ENCODE measurements at regions not wholly inside any gene's neighbourhood (a gene's known extent, or its start where the extent isn't known, plus 50 kb on each side); places are given as distances from the start of the nearest gene placed in this dataset.
"Not testable (repeated sequence)": the region's sequence is repeated elsewhere in the genome, so short reads cannot be mapped to it uniquely, and the experiment has no call there.

DNA sequence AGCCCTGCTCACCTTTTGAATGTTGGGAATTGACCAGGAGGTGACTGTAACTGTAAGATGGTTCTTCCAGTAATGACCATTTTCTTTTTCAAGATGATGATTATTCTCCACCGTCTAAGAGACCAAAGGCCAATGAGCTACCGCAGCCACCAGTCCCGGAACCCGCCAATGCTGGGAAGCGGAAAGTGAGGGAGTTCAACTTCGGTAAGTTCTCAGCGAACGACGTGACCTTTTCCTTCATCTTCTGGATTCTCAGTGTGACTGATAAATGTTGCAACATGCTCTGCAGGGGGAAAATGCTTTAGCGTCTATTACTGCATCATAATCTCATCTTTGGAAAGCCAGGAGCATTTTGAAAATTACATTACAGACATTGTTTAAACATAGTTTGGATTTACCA is 89.5 kb upstream of the SPDYE9 start:
- H3K4me3 ChIP-seq (ENCODE audit: low read depth, low read length); H3K4me1 ChIP-seq (ENCODE audit: control insufficient read depth, insufficient read depth, low read length); CTCF ChIA-PET: not testable (repeated sequence)

DNA sequence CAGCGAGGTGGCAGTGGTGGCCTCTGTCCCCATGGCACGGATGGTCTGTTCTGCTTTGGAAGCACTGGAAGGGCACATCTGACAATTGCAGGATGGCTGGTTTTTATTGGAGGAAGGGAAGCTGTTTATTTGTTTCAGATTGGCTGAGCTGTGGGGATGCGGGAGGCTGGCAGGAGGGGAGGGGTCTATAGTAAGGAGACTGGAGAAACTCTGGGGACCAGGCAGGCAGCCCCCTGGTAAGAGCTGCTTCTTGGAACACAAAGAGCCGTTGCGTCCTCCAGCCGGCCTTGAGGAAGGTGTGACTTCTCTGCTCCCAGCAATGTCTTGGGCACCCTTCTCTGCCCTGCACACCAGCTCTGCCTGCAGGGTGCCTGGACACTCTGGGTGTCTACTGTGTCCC is 85.1 kb upstream of the SPDYE9 start:
- H3K4me3 ChIP-seq (ENCODE audit: low read depth, low read length); CTCF ChIA-PET; POLR2A ChIA-PET; H3K9me3 ChIP-seq (ENCODE audit: control insufficient read depth, insufficient read depth, low read depth, low read length); H3K27ac ChIP-seq (ENCODE audit: extremely low read depth, low read depth, low read length); H3K4me1 ChIP-seq (ENCODE audit: control insufficient read depth, insufficient read depth, low read length); H3K36me3 ChIP-seq (ENCODE audit: control insufficient read depth in 2 of 2, insufficient read depth in 1 of 2, low read length in 2 of 2): not testable (repeated sequence)

More for the DNA sequence above, 89.5 kb upstream of the SPDYE9 start:
- H3K36me3 ChIP-seq (ENCODE audit: control insufficient read depth in 2 of 2, insufficient read depth in 1 of 2, low read length in 2 of 2); POLR2A ChIA-PET; H3K27ac ChIP-seq (ENCODE audit: extremely low read depth, low read depth, low read length); H3K9me3 ChIP-seq (ENCODE audit: control insufficient read depth, insufficient read depth, low read depth, low read length): not testable (repeated sequence)

DNA sequence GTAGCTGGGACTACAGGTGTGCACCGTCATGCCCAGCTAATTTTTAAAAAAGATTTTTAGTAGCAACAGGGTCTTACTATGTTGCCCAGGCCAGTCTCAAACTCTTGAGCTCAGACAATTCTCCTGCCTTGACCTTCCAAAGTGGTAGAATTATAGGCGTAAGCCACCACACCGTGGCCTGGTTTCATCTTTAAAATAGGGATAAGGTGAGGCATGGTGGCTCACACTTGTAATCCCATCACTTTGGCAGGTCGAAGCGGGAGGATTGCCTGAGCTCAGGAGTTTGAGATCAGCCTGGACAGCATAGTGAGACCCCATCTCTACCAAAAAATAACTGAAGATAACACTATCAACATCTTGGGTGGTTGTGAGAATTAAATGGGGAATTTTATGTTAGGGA is 84.6 kb upstream of the SPDYE9 start:
- CTCF ChIA-PET; H3K4me3 ChIP-seq (ENCODE audit: low read depth, low read length); H3K36me3 ChIP-seq (ENCODE audit: control insufficient read depth in 2 of 2, insufficient read depth in 1 of 2, low read length in 2 of 2); POLR2A ChIA-PET; H3K9me3 ChIP-seq (ENCODE audit: control insufficient read depth, insufficient read depth, low read depth, low read length); H3K4me1 ChIP-seq (ENCODE audit: control insufficient read depth, insufficient read depth, low read length); H3K27ac ChIP-seq (ENCODE audit: extremely low read depth, low read depth, low read length): not testable (repeated sequence)

DNA sequence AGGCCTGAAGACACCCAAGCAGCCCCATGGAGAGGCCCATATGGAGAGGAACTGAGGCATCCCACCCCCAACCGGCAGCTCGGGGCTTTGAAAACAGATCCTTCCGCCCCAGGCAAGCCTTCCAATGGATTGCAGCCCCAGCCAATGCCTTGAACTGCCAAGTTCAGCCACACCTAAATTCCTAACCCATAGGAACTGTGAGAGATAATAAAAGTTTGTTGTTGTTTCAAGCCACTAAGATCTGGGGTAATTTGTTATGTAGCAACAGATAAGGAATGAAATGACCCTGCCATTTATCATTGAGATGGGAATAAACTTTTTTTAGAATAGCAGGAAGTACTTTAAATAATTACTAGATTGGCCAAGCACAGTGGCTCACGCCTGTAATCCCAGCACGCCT is 80.3 kb upstream of the SPDYE9 start:
- H3K4me3 ChIP-seq (ENCODE audit: low read depth, low read length); H3K9me3 ChIP-seq (ENCODE audit: control insufficient read depth, insufficient read depth, low read depth, low read length); CTCF ChIA-PET; H3K36me3 ChIP-seq (ENCODE audit: control insufficient read depth in 2 of 2, insufficient read depth in 1 of 2, low read length in 2 of 2); POLR2A ChIA-PET; H3K27ac ChIP-seq (ENCODE audit: extremely low read depth, low read depth, low read length); H3K4me1 ChIP-seq (ENCODE audit: control insufficient read depth, insufficient read depth, low read length): not testable (repeated sequence)

DNA sequence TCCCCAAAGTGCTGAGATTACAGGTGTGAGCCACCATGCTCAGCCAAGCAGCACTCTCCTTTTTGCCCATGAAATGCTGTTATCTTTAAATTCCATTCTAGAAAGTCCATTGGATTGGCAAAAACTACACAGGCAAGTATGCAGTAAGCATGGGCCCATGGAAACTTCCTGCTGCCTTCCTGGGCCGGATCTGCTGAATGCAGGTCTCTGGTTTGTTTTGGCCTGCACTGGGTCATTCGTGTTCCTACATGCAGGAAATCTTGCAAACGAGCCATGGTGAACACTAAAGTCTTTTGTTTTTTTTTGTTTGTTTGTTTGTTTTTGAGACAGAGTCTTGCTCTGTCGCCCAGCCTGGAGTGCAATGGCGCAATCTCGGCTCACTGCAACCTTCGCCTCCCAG is 76.8 kb upstream of the SPDYE9 start:
- H3K9me3 ChIP-seq (ENCODE audit: control insufficient read depth, insufficient read depth, low read depth, low read length); H3K36me3 ChIP-seq (ENCODE audit: control insufficient read depth in 2 of 2, insufficient read depth in 1 of 2, low read length in 2 of 2); POLR2A ChIA-PET; H3K4me3 ChIP-seq (ENCODE audit: low read depth, low read length); CTCF ChIA-PET; H3K4me1 ChIP-seq (ENCODE audit: control insufficient read depth, insufficient read depth, low read length); H3K27ac ChIP-seq (ENCODE audit: extremely low read depth, low read depth, low read length): not testable (repeated sequence)

DNA sequence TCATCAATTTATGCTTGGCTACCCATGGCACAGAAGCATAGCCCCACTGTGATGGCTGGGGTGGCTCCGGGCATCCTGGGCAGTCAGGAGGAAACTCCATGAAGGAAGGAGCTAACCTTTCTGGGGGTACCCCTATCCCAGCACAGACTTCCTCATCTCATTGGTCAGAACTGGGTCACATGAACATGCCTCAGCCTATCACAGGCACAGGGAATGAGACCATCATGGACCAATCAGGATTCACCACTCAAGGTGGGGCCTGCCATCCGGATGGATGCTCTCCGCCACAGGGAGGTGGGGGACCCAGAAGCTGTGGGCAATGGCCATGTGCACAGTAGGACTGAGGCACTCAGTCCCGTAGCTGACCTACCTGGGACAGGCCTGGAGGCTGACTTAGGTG is 75.9 kb upstream of the SPDYE9 start:
- H3K4me3 ChIP-seq (ENCODE audit: low read depth, low read length); POLR2A ChIA-PET; H3K36me3 ChIP-seq (ENCODE audit: control insufficient read depth in 2 of 2, insufficient read depth in 1 of 2, low read length in 2 of 2); H3K4me1 ChIP-seq (ENCODE audit: control insufficient read depth, insufficient read depth, low read length); CTCF ChIA-PET; H3K27ac ChIP-seq (ENCODE audit: extremely low read depth, low read depth, low read length); H3K9me3 ChIP-seq (ENCODE audit: control insufficient read depth, insufficient read depth, low read depth, low read length): not testable (repeated sequence)

DNA sequence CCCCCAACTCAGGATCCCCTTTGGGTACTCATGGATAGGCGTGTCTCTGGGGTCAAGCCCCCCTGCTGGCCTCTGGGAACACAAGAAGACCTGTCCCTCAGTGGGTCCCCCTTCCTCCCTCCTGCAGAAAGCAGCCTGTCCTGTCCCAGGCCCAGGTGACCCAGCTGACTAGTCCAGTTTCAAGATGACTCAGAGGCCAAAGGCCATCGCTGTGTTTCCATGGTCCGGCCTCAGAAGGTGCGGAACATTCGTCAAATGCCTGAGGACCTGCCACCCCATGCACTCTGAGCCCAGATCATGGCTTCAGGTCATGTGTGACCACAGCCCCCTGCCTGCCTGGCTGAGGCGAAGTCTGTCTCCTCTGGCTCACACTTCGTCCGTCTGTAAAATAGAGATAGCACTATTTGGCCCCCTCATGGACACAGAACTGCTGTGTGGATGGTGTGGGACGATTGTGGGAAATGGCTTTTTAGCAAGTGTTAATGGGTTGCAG is 71.4 kb upstream of the SPDYE9 start:
- H3K9me3 ChIP-seq (ENCODE audit: control insufficient read depth, insufficient read depth, low read depth, low read length); POLR2A ChIA-PET; H3K4me3 ChIP-seq (ENCODE audit: low read depth, low read length); CTCF ChIA-PET; H3K4me1 ChIP-seq (ENCODE audit: control insufficient read depth, insufficient read depth, low read length); H3K27ac ChIP-seq (ENCODE audit: extremely low read depth, low read depth, low read length); H3K36me3 ChIP-seq (ENCODE audit: control insufficient read depth in 2 of 2, insufficient read depth in 1 of 2, low read length in 2 of 2): not testable (repeated sequence)

DNA sequence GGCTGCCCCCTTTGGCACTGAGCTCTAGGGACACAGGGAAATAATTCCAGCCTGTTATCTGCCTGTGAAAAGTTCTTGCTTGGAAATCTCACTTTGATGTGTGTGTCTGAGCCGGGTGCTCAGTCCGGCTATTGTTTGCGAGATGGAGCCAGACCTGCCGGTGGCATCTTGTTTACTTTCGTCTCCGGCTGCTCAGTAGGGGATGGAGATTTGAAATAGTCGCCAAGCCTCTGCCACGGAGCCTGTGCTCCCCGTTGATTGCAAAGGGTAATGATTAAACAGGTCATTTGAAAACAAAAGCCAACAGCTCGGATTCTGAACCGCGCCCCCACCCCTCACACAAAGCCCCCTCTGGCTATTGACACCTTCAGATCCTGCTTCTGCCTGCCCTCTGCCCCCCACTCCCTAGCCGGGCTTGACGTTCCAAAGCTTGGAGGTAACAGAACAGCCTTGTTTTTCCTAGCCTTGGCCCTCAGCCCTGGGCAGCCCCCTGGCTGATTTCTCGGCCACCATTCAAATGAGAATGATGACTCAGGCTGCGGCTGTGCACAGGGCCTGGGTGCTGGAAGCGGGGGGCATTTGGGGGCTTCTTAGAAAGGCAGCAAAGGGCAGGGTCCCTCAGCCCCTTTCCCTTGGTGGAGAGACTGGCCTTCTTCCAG is 70.8 kb upstream of the SPDYE9 start:
- H3K27ac ChIP-seq (ENCODE audit: extremely low read depth, low read depth, low read length); H3K4me1 ChIP-seq (ENCODE audit: control insufficient read depth, insufficient read depth, low read length); H3K36me3 ChIP-seq (ENCODE audit: control insufficient read depth in 2 of 2, insufficient read depth in 1 of 2, low read length in 2 of 2); CTCF ChIA-PET; H3K9me3 ChIP-seq (ENCODE audit: control insufficient read depth, insufficient read depth, low read depth, low read length); POLR2A ChIA-PET: not testable (repeated sequence)
- peak overlapping the region; percentile 23 for H3K4me3 ChIP-seq (ENCODE audit: low read depth, low read length)

DNA sequence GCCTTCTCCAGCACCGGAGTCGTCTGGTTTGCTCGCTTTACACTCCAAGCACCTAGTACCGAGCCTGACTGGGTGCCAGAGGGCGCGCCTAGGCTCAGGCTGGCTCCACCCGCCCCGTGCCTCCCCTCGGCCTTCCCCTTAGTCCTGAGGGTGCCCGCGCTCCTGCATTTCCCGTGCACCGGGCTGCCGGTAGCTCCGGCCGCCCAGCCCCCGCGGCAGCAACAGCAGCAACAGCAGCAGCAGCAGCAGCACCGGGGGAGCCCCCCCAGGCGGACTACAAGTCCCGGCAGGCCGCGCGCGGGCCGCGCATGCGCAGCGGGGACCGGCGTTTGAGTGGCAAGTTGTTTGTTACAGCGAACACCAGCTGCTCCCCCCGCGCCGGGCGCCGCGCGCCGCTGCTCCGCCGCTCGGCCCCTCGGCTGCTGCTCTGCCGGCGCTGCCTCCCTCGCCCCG is 68.8 kb upstream of the SPDYE9 start:
- peak overlapping the region; percentile 35 for H3K4me3 ChIP-seq (ENCODE audit: low read depth, low read length)
- CTCF ChIA-PET; H3K4me1 ChIP-seq (ENCODE audit: control insufficient read depth, insufficient read depth, low read length); H3K36me3 ChIP-seq (ENCODE audit: control insufficient read depth in 2 of 2, insufficient read depth in 1 of 2, low read length in 2 of 2); H3K9me3 ChIP-seq (ENCODE audit: control insufficient read depth, insufficient read depth, low read depth, low read length); H3K27ac ChIP-seq (ENCODE audit: extremely low read depth, low read depth, low read length): not testable (repeated sequence)
- POLR2A ChIA-PET = interaction anchor here (0.6 kb wide), 1 partner anchor 578 kb away, joined by 4 read pairs; no protein-coding TSS in a partner anchor
- peak; percentile 48 for TF ChIP-seq ZNF335 (tag by site-specific recombination; conservative IDR thresholded peaks at IDR 0.05)
- TF ChIP-seq SCRT2 (tag by site-specific recombination; IDR thresholded peaks at IDR 0.05) = peak; percentile 94
- peak; percentile 72 for TF ChIP-seq GLIS1 (tag by site-specific recombination; IDR thresholded peaks at IDR 0.05)
- peak; percentile 78 for TF ChIP-seq ZNF341 (tag by site-specific recombination; IDR thresholded peaks at IDR 0.05; ENCODE audit: low read depth)
- TF ChIP-seq, protein P1, sequence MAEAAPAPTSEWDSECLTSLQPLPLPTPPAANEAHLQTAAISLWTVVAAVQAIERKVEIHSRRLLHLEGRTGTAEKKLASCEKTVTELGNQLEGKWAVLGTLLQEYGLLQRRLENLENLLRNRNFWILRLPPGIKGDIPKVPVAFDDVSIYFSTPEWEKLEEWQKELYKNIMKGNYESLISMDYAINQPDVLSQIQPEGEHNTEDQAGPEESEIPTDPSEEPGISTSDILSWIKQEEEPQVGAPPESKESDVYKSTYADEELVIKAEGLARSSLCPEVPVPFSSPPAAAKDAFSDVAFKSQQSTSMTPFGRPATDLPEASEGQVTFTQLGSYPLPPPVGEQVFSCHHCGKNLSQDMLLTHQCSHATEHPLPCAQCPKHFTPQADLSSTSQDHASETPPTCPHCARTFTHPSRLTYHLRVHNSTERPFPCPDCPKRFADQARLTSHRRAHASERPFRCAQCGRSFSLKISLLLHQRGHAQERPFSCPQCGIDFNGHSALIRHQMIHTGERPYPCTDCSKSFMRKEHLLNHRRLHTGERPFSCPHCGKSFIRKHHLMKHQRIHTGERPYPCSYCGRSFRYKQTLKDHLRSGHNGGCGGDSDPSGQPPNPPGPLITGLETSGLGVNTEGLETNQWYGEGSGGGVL (tag by site-specific recombination; IDR thresholded peaks at IDR 0.05) = peak; percentile 51
- peak; percentile 89 for TF ChIP-seq ZNF76 (tag by site-specific recombination; IDR thresholded peaks at IDR 0.05; ENCODE audit: borderline replicate concordance, low read depth)
- TF ChIP-seq, protein P2, sequence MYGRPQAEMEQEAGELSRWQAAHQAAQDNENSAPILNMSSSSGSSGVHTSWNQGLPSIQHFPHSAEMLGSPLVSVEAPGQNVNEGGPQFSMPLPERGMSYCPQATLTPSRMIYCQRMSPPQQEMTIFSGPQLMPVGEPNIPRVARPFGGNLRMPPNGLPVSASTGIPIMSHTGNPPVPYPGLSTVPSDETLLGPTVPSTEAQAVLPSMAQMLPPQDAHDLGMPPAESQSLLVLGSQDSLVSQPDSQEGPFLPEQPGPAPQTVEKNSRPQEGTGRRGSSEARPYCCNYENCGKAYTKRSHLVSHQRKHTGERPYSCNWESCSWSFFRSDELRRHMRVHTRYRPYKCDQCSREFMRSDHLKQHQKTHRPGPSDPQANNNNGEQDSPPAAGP (tag by site-specific recombination; IDR thresholded peaks at IDR 0.05) = peak; percentile 40; the same call in 1 of the 2 replicates

Measured in HEK293 (cell line).